ENCODE measurements at regions not wholly inside any gene's neighbourhood (a gene's known extent, or its start where the extent isn't known, plus 50 kb on each side); places are given as distances from the start of the nearest gene placed in this dataset.

DNA sequence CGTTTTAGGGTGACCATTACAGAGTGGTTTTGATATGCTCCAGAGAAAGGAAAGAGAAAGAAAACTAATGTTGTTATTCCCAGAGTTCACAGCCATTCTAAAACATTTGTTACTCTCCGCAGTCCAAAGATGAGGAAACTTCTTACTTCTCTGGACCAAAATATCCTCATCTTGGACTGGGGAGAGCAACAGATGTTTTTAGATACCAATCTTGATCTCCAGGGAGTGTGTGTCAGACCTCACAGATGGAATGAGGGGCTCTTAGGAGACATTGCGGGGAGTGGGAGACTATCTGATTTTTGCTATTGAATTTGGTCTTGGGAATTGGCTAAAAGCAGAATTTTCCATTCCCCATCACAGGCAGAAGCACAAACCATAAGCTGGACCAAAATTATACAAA is 110.8 kb downstream of the TNFAIP3 start:
- no peak for TF ChIP-seq RAD21 (IDR thresholded peaks at IDR 0.05; ENCODE audit: low read depth)
- no peak for TF ChIP-seq YY1 (IDR thresholded peaks at IDR 0.05; ENCODE audit: low read depth)
- TF ChIP-seq, protein P1, sequence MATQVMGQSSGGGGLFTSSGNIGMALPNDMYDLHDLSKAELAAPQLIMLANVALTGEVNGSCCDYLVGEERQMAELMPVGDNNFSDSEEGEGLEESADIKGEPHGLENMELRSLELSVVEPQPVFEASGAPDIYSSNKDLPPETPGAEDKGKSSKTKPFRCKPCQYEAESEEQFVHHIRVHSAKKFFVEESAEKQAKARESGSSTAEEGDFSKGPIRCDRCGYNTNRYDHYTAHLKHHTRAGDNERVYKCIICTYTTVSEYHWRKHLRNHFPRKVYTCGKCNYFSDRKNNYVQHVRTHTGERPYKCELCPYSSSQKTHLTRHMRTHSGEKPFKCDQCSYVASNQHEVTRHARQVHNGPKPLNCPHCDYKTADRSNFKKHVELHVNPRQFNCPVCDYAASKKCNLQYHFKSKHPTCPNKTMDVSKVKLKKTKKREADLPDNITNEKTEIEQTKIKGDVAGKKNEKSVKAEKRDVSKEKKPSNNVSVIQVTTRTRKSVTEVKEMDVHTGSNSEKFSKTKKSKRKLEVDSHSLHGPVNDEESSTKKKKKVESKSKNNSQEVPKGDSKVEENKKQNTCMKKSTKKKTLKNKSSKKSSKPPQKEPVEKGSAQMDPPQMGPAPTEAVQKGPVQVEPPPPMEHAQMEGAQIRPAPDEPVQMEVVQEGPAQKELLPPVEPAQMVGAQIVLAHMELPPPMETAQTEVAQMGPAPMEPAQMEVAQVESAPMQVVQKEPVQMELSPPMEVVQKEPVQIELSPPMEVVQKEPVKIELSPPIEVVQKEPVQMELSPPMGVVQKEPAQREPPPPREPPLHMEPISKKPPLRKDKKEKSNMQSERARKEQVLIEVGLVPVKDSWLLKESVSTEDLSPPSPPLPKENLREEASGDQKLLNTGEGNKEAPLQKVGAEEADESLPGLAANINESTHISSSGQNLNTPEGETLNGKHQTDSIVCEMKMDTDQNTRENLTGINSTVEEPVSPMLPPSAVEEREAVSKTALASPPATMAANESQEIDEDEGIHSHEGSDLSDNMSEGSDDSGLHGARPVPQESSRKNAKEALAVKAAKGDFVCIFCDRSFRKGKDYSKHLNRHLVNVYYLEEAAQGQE (IDR thresholded peaks at IDR 0.05; ENCODE audit: low read depth): no peak
- TF ChIP-seq CEBPB (IDR thresholded peaks at IDR 0.05): no peak
- TF ChIP-seq EGR1 (IDR thresholded peaks at IDR 0.05): no peak
- TF ChIP-seq TCF12 (IDR thresholded peaks at IDR 0.05; ENCODE audit: low read depth): no peak
- no peak for TF ChIP-seq NFIC (IDR thresholded peaks at IDR 0.05)
- TF ChIP-seq TEAD4 (IDR thresholded peaks at IDR 0.05): no peak

DNA sequence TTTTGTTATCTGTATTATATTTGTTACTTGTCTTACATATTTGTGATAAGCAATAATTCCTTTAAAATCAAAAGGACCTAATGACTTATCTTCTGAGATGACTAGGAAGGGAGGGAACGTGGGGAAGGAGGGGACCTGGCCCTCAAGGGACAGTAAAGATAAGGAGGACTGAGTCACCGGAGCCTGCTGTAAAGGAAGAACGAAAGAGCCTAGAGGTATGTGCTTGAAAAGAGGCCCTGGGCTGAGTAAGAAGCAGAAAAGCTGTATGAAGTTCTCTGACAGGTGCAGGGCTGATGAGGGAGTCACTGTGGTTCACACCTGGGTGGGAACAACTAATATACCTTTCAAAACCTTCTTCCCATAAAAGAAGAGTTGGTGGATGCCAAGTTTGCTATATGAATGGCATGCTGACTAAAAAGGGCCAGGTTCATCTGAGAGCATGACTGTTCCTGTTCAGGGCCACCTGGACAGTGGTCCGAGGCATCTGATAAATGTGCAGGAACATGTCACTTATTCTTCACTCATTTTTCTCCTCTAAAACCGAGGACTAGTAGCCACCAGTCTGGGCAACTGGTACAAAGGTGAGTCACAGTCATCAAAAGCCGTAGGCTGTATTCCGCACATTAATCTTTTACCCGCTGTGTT is 111.3 kb downstream of the TNFAIP3 start:
- TF ChIP-seq EGR1 (IDR thresholded peaks at IDR 0.05) (no peak), TAF1 (IDR thresholded peaks at IDR 0.05; ENCODE audit: low read depth) (no peak), ZBTB7A (IDR thresholded peaks at IDR 0.05; ENCODE audit: low read depth) (no peak), RAD21 (IDR thresholded peaks at IDR 0.05; ENCODE audit: low read depth) (no peak), CEBPB (IDR thresholded peaks at IDR 0.05) (no peak), USF1 (IDR thresholded peaks at IDR 0.05) (no peak), CREB1 (IDR thresholded peaks at IDR 0.05; ENCODE audit: low read depth) (no peak), FOXM1 (IDR thresholded peaks at IDR 0.05; ENCODE audit: borderline replicate concordance, low read depth) (no peak), YY1 (IDR thresholded peaks at IDR 0.05; ENCODE audit: low read depth) (no peak)

- TF ChIP-seq MAX (IDR thresholded peaks at IDR 0.05): no peak
- no peak for TF ChIP-seq EGR1 (IDR thresholded peaks at IDR 0.05)
- TF ChIP-seq CREB1 (IDR thresholded peaks at IDR 0.05; ENCODE audit: low read depth): no peak
- no peak for TF ChIP-seq TCF12 (IDR thresholded peaks at IDR 0.05; ENCODE audit: low read depth)
- no peak for TF ChIP-seq CEBPB (IDR thresholded peaks at IDR 0.05)
- TF ChIP-seq, protein P1 (IDR thresholded peaks at IDR 0.05; ENCODE audit: low read depth): no peak
- no peak for TF ChIP-seq YY1 (IDR thresholded peaks at IDR 0.05; ENCODE audit: low read depth)
- TF ChIP-seq ZBTB7A (IDR thresholded peaks at IDR 0.05; ENCODE audit: low read depth): no peak
- no peak for TF ChIP-seq USF1 (IDR thresholded peaks at IDR 0.05)
- no peak for TF ChIP-seq RAD21 (IDR thresholded peaks at IDR 0.05; ENCODE audit: low read depth)
- TF ChIP-seq NFIC (IDR thresholded peaks at IDR 0.05): no peak
- no peak for TF ChIP-seq EP300 (IDR thresholded peaks at IDR 0.05; ENCODE audit: borderline replicate concordance)
- no peak for TF ChIP-seq TAF1 (IDR thresholded peaks at IDR 0.05; ENCODE audit: low read depth)
- no peak for TF ChIP-seq TEAD4 (IDR thresholded peaks at IDR 0.05)
- TF ChIP-seq FOXM1 (IDR thresholded peaks at IDR 0.05; ENCODE audit: borderline replicate concordance, low read depth): no peak
These were observed 113.7 kb downstream of the TNFAIP3 start for GRCh38 chr6:137980777-137981176.

DNA sequence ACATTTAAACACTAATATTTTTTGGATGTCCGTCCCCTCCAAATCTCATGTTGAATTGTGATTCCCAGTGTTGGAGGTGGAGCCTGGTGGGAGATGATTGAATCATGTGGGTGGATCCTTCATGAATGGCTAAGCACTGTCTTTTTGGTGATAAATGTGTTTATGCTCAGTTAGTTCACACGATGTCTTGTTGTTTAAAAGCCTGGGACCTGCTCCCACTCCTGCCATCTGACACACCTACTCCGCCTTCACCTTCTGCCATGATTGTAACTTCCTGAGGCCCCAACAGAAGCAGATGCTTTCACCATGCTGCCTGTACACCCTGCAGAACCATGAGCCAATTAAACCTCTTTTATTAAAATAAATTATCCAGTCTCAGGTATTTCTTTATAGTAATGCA is 114.7 kb downstream of the TNFAIP3 start:
- TF ChIP-seq MAX (IDR thresholded peaks at IDR 0.05) (no peak), EP300 (IDR thresholded peaks at IDR 0.05; ENCODE audit: borderline replicate concordance) (no peak), CREB1 (IDR thresholded peaks at IDR 0.05; ENCODE audit: low read depth) (no peak), TEAD4 (IDR thresholded peaks at IDR 0.05) (no peak), TCF12 (IDR thresholded peaks at IDR 0.05; ENCODE audit: low read depth) (no peak), FOXM1 (IDR thresholded peaks at IDR 0.05; ENCODE audit: borderline replicate concordance, low read depth) (no peak), NFIC (IDR thresholded peaks at IDR 0.05) (no peak), ZBTB7A (IDR thresholded peaks at IDR 0.05; ENCODE audit: low read depth) (no peak), YY1 (IDR thresholded peaks at IDR 0.05; ENCODE audit: low read depth) (no peak), CEBPB (IDR thresholded peaks at IDR 0.05) (no peak), TAF1 (IDR thresholded peaks at IDR 0.05; ENCODE audit: low read depth) (no peak), RAD21 (IDR thresholded peaks at IDR 0.05; ENCODE audit: low read depth) (no peak), EGR1 (IDR thresholded peaks at IDR 0.05) (no peak), USF1 (IDR thresholded peaks at IDR 0.05) (no peak)
- TF ChIP-seq, protein P1 (IDR thresholded peaks at IDR 0.05; ENCODE audit: low read depth): no peak

Measured in Ishikawa (cell line).